ENCODE measurements at regions not wholly inside any gene's neighbourhood (a gene's known extent, or its start where the extent isn't known, plus 50 kb on each side); places are given as distances from the start of the nearest gene placed in this dataset.

DNA sequence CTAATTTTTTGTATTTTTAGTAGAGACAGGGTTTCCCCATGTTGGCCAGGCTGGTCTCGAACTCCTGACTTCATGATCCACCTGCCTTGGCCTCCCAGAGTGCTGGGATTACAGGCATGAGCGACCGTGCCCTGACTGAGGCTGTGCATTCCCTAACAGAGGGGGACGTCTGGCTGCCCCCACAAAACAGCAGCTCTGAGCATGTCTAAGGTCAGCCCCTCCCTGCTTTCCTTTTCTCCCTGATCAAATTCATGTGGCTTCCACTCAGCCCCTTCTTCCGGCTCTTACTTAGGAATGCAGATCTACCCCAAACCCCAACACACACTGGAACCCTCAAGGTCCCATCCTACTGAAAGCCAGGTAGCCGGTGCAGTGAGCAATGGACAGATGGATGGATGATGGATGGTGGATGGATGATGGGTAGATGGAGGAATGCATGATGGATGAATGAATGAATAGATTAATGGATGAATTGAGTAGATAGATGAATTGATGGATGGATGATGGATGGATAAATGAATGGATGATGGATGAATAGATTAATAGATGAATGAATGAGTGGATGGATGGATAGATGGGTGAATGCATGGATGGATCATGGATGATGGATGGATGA, 91.5 kb upstream of the BHLHE23 start:
- no peak for DNase-seq

DNA sequence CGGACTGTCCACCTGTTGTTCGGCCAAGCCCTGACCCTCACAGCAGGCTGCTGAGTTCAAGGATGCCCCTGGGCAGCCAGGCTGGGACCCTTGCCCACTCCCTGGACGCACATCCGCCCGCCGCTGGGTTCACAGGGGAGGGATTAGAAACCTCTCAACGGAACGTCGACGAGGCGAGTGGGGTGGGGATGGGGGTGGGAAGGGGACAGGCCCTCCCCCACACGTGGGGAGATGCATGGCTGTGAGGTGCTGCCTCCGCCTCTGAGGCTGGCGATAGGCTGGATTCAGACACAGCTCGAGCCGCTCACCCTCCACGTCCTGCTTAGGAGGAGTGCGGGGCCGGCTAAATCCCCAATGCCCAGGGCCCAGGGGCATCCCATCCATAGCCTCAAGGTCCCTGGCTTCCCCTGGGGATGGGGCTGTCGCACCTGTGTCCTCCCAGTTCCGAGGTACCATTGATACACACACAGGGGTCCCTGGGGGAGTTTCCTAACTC, 90.6 kb upstream of the BHLHE23 start:
- no peak for DNase-seq

- no peak for DNase-seq
Measured at GRCh38 chr20:63096681-63097335, 90.0 kb upstream of the BHLHE23 start.

DNA sequence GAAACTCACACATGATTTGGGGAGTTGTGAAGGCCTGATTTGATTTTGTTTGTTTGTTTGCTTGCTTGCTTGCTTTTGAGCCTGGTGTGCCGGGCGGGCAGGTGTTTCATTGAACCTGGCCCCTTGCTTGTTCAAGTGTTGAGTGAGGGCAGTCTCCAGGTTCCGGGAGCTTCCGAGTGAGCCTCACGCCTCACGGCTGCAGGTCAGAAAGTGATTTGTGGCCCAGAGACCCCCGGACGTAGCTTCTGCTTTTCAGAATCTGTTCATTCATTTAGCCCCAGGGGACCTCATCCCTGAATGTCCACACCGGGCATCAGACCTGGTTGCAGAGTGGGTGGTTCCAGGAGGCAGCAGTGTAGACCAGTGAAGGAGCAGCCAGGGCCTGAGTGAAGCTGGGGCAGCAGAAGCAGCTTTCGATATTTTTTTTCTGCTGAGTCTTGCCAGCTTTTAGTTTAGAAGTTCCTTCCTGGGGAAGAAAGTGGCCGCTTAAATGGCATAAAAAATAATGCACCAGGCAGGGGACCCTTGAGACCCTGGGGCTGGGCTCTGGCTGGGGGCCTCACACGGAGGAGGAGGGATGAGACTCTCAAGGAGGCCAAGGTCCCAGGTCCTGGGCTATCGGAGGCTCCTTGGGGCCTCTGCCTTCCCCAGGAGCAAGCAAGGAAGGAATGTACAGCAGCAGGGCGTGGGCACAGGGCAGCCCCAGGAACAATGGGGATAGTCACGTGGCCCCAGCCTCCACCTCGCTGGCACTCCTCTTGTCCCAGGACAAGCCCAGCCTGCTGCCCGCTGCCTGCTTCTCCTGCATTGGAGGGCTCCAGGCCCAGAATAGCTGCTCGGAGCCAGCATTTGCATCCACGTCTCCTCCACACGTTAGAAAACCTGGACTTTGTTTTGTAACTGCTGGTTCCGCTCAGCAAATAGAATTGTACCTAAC, 89.2 kb upstream of the BHLHE23 start:
- DNase-seq: no peak

DNA sequence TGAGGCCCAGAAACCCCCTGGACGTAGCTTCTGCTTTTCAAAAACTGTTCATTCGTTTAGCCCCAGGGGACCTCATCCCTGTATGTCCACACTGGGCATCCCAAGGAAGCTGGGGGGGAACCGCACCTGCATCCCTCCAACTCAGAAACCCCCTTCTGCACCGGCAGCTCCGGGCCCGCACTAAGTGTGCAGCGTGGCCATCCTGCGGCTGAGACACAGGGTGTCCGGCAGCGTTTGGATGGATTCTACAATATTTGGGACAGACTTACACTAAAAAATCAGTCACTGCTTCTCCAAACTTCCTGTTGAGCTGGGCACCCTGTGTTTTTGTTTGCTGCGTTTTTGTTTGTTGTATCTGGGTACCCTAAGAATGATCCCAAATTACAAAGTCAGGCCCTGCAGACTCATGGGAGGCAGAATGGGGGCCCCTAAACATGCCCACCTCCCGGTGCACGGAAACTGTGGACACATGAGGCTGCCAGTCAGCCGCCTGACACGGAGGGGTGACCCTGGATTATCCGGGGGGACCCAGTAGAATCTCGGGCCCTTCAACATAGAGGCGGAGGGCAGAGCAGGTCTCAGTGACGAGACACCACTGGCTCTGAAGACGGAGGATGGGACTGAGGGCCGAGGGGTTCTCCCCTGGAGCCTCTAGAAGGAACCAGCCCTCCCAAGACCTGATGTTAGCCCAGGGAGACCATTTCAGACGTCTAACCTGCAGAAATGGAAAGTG, 88.2 kb upstream of the BHLHE23 start:
- no peak for DNase-seq

GRCh38 chr20:63093966-63094766, 87.4 kb upstream of the BHLHE23 start:
- DNase-seq: no peak

DNA sequence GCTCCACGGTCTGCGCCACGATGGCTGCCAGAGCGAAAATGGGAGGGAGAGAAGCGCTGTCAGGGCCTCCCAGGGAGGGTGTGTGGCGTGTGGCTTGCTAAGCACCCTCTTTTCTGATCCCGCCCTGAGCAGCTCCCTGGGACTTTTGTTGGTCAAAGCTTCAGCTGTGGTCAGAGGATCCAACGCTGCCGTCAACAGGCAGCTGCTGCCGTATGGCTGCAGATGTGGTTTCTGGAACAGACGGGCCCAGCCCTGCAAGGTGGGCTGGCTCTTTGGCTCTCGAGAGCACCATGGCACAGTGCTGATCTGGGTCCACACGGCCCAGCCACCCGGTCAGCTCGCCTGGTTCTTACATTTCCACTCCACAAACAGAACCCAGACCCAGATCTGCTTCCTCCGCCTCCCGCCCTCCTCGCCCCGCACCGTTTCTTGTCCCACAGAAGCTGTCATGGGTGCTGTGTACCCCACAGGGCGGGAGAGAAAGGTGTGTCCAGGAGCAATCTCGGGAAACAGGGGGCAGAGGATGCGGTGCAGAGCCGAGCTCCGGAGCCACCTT, 86.0 kb upstream of the BHLHE23 start:
- peak; percentile 1 for DNase-seq

DNA sequence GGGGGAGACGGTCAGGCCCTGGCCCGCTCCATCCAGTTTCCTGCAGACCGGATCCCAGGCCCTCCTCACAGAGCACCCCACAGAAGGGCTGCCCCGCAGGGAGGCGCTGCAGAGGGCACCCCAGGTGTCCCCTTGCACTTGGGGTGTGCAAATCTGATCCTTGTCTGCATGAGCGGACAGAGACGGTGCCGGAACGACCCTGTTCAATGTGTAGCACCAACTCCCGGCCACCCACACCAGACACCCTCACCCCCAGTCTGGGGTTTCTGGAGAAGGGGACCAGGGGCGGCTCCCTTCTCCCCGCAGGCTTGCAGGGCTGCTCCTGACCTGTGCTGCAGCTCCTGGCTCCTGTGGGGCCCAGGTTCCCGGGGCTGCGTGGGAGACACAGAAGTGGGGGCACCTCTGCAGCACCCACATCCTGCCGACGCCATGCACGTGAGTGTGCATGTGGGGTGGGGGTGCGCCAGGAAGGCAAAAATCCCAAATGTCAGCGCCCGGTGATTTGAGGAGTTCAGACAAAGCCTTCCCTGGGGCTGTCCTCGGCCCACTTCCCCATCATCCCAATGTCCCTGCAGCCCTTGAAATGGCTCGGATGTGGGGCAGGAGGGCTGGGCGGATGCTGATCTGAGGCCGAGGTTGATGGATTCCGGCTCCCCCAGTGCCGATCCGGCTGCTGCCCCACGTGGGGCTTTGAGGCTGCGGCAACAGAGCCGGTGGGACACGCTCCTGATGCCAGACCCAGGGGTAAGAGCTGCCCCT, 85.3 kb upstream of the BHLHE23 start:
- peak; percentile 0 for DNase-seq

GRCh38 chr20:63090682-63091571, 84.2 kb upstream of the BHLHE23 start:
- DNase-seq: peak; percentile 0

GRCh38 chr20:63090052-63090451, 83.3 kb upstream of the BHLHE23 start:
- no peak for DNase-seq

DNA sequence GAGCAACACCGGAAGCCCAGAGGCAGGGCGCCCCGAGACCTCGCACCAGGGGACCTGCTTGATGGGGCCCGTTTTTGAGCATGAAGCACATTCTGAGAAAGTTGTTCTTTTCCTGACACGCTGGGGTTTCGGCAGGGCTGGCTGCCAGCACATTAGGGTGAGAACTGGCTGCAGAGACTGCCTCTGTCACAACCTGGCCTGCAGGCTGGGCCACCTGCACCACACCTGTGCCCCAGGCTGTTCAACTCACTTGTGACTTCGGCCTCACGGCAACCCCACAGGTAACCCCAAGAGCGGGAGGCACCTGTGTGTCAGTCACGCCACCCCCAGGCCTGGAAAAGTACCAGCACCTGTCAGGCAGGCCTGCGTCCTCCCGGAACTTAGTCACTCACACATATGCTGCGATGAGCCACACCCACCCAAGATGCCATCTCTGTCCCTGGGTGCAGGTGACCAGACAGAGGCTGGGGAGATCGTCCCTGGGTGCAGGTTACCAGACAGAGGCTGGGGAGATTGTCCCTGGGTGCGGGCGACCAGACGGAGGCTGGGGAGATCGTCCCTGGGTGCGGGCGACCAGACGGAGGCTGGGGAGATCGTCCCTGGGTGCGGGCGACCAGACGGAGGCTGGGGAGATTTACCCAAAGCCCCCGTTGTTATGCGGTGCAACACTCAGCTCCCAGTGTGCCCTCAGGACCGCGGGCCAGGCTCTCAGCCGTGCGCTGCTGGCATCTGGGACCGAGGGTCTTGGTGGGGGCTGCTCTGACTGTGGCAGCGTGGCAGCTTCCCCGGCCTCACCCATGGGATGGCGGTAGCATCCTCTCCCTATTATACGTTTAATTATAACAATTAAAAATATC, 82.5 kb upstream of the BHLHE23 start:
- no peak for DNase-seq

DNA sequence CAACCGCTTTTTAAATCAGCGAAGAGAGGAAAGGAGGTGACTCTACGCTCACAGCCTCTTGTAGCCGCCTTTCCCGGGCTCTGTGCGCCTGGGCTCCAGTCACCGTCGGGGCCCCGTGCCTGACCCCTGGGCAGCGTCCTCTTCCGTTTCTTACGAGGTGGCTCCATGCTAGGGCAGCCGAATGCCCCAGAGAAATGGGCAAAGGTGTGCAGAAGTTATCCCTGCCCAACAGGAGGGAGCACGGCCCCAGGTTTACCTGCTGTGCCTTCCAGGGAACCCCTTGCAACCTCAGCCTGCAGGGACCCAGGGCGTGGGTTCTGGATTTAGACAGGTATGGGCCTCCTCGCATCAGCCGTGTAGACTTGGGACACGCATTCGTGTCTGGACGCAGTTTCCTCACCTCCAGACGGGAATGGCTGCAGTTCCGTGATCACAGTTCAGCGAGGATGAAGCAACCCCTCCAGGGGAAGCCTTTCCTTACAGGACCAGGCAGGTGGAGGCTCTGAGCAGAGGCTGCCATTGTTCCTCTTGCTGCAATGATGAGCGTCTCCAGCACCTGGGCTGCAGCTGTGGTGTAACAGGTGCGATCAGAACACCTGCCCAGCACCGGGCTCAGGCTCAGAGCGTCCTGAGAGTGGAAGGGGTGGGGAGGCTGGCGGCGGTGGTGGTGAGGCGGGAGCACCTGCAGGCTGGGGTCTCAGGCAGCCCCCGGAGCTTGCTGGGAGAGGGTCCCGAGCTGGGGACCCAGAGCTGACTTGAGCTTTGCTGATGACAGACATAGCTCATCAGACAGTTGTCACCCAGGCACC, 81.3 kb upstream of the BHLHE23 start:
- DNase-seq: no peak

DNA sequence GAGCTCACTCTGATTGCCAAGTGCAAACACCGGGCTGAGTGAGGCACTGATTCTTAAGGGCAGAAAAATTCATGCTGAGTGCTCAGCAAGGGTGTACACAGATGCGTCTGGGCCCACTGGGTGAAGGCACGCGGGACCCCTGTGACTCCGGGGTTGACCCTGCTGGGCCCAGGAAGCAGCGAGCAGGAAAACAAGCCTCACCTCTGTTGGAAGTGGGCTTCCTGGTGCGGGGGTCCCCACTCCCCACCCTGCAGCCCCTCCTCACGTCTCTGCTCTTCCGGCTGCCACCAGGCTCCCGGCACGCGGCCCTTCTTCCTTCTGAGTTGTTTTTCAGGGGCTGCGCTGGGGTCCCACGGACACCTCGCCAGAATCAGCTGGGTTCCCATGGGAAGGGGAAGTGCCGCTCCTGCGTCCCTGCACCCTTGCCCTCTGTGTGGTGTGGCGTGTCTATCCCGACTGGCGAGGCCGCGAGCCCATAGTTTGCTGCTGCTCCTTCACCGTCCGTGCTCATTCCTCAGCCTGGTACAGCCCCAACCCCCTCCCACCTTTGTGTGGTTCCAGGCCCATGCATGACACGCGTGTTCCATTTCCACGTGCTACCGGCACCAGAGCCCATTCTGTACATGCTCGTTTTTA, 80.6 kb upstream of the BHLHE23 start:
- no peak for DNase-seq

GRCh38 chr20:63086421-63087235, 79.9 kb upstream of the BHLHE23 start:
- no peak for DNase-seq

DNA sequence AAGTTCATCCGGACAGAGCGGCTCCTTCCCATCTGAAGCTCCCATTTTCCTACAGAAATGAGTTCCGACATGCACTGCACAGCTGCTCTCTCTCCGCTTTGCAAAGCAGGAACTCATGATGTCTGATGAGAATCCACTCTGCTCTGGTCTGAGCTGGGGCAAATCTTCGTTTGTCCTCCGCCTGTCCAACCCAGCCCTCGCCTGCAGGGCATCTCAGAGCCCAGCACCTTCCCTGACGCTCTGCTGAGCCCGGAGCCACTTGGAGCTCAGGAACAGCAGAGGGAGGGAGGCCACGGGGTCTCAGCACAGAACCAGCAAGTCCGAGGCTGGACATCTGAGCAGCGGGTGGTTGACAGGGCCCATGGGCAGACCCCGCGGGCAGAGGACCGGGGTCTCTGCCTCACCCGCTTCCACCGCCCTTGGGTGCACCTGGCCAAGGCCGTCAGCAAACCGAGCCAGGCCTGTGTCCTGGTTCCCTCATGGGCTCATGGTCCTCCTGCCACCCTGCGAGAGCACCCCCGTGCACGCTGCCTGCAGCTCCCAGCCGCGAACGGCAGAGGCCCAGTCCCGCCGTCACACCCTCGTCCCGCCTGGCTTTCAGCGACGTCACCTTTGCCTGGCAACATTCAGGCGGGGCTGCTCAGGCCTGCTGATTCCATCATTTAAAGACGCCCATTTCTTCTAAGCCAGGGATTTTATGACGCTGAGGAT, 78.5 kb upstream of the BHLHE23 start:
- no peak for DNase-seq

DNA sequence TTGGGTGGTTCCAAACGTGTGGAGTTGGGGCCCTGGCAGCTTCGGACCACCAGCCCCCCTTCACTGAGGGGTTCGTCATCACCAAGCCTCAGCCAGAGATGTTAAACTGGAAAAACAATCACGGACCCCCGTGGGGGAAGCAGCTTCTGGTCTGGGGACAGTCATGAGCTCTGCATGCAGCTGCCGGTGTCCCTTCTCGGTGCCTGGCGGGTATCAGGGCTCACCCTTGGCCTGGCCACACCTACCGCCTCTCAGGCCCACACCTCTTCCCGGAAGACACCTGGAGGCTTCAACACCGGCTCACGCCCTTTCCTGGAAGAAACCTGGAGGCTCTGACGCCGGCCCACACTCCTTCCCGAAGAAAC, 77.8 kb upstream of the BHLHE23 start:
- DNase-seq: no peak
